Colonic mucosa (tissue), 4 donors: ENCODE measurements at regions not wholly inside any gene's neighbourhood (a gene's known extent, or its start where the extent isn't known, plus 50 kb on each side); places are given as distances from the start of the nearest gene placed in this dataset.

ENCODE experiments used
- DNase-seq: peaks from one replicate; pipeline ENCODE4 v3.0.0-alpha.2; 2020
- H3K27ac ChIP-seq: fragments of 200-600 bp; one replicate; pipeline ENCODE4 v1.8.0; 2021
- H3K27me3 ChIP-seq: fragments of 200-600 bp; one replicate; pipeline ENCODE4 v1.8.0; 2021
- H3K36me3 ChIP-seq: fragments of 200-600 bp; one replicate; pipeline ENCODE4 v1.8.0; 2021
- H3K4me1 ChIP-seq: fragments of 200-600 bp; one replicate; pipeline ENCODE4 v1.8.0; 2021; ENCODE audit warnings: mild to moderate bottlenecking
- H3K4me3 ChIP-seq: fragments of 200-600 bp; one replicate; pipeline ENCODE4 v1.8.0; 2021
- H3K9ac ChIP-seq, 2 donors: one replicate each; pipeline ENCODE4 v1.7.0; 2013; ENCODE audit warnings: control low read depth in 2 of 2, low read depth in 2 of 2, low read length in 2 of 2
- H3K9me3 ChIP-seq: fragments of 200-600 bp; one replicate; pipeline ENCODE4 v1.8.0; 2021
- intact Hi-C: fragments of 100-400 bp; cut with DNase I; formaldehyde crosslinking; loops from one replicate; pipeline ENCODE4 v1.14.1; 2022
- TF ChIP-seq, protein P1 (sequence below): fragments of 200-600 bp; IDR thresholded peaks from one replicate; pipeline ENCODE4 v1.8.0; 2022; ENCODE audit warnings: antibody characterized with exemption, mild to moderate bottlenecking
- donor health status: healthy.
- donor health status: DM: no; HTN: no; CAD: no.
- donor health status: DM: no; HTN: no; CAD: no.

DNA sequence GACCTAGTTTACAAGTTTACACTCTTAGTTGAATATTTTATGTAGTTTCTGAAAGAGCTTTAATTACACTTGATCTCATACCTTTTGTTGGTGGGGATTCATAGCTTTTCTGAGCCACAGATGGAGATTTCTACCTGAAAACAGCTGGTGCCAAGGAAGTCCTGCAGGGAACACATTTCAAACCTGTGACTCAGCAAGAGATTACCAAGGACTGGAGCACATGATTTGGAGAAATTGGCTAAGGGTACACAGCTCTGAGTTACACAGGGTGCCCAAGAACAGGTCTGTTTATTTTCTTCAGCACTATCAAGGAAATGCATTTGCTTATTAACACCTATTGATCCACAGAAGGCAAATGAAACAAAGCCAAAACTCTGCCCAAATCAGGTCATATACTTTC lies 691.5 kb downstream of the KCTD8 start:
- no peaks in the 10 kb centered on the region for H3K9me3 ChIP-seq
- intact Hi-C loops: no loop called here

DNA sequence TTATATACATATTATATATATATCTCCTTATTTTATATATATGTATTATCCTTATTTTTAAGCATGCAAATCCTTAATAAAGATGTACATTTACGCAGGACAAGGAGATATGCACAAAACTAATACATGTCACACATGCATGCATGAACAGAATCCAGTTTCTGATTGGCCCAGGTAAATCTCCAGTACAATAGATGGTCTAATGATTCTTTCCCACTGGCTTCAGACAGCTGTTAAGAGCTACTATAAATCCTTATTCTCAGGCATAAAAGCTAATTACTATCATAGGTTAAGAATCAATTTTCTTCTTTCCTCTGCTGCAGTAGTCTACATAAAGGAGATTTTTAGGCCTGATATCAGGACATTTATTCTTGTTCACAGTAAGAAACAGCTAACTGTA lies 689.8 kb downstream of the KCTD8 start:
- no peaks in the 10 kb centered on the region for H3K36me3 ChIP-seq
- intact Hi-C loops: no loop called here
- no peaks in the 10 kb centered on the region for H3K27me3 ChIP-seq
- no peak overlapping the region for H3K27ac ChIP-seq
- TF ChIP-seq, protein P1, sequence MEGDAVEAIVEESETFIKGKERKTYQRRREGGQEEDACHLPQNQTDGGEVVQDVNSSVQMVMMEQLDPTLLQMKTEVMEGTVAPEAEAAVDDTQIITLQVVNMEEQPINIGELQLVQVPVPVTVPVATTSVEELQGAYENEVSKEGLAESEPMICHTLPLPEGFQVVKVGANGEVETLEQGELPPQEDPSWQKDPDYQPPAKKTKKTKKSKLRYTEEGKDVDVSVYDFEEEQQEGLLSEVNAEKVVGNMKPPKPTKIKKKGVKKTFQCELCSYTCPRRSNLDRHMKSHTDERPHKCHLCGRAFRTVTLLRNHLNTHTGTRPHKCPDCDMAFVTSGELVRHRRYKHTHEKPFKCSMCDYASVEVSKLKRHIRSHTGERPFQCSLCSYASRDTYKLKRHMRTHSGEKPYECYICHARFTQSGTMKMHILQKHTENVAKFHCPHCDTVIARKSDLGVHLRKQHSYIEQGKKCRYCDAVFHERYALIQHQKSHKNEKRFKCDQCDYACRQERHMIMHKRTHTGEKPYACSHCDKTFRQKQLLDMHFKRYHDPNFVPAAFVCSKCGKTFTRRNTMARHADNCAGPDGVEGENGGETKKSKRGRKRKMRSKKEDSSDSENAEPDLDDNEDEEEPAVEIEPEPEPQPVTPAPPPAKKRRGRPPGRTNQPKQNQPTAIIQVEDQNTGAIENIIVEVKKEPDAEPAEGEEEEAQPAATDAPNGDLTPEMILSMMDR: no peak
- no peak for DNase-seq
- no peak overlapping the region for H3K4me3 ChIP-seq
- H3K9me3 ChIP-seq: no peaks in the 10 kb centered on the region
- no peak overlapping the region for H3K9ac ChIP-seq
- H3K4me1 ChIP-seq: no peaks in the 10 kb centered on the region

More for the DNA sequence above, 691.5 kb downstream of the KCTD8 start:
- no peaks in the 10 kb centered on the region for H3K4me1 ChIP-seq
- H3K27me3 ChIP-seq: no peaks in the 10 kb centered on the region
- H3K27ac ChIP-seq: no peak overlapping the region
- H3K4me3 ChIP-seq: no peak overlapping the region
- no peak overlapping the region for H3K9ac ChIP-seq
- H3K36me3 ChIP-seq: no peaks in the 10 kb centered on the region
- TF ChIP-seq, protein P1: no peak
- DNase-seq: no peak

DNA sequence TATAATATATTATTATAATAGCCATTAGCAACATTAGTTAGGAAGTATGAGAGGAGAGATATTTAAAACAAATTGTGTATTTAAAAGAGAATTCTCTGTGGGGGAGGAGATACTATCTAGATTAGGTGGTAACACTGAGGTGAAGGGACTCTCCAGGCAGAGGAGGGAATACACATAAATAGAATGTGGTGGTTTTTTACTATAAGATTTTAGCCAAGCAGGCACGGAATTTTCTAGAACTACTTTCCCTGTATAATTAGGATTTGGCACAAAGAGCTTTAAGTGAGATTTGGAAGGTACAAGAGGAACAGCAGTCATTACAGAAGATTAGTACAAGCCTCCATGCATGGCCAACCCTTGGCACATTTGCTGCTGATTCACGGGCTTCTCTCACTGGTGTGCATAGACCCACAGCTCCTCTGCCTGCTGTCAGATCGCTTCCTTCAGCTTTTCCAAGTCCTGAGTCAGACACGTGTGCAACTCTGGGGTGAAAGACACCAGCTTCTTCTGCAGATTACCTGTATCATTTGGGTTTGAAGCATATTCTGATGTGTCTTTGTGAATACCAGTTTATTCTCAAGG lies 685.5 kb downstream of the KCTD8 start:
- Histone ChIP-seq H3K4me3 (no peak overlapping the region), H3K27me3 (no peaks in the 10 kb centered on the region), H3K36me3 (no peaks in the 10 kb centered on the region), H3K9ac (no peak overlapping the region), H3K4me1 (no peaks in the 10 kb centered on the region), H3K9me3 (no peaks in the 10 kb centered on the region), H3K27ac (no peak overlapping the region)
- intact Hi-C loops: no loop called here
- TF ChIP-seq, protein P1: no peak
- DNase-seq: no peak

DNA sequence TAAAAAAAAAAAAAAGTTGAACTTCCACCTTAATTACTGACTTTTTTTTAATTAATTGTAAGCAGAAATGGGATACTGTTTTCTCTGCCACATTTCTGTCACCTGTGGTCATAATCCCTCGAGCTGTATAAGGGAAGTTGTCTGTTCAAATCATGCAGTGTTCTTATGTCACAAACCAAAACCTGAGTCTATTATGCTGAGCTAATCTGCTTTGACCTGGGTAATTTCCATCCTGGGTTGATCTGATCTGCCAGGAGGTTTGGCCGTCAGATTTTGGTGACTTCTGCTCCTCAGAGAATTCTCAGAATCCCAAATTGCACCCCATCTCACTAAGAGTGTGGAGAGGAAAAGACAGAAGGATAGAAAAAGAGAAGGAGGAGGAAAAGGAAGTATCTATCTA lies 683.1 kb downstream of the KCTD8 start:
- intact Hi-C loops: no loop called here

DNA sequence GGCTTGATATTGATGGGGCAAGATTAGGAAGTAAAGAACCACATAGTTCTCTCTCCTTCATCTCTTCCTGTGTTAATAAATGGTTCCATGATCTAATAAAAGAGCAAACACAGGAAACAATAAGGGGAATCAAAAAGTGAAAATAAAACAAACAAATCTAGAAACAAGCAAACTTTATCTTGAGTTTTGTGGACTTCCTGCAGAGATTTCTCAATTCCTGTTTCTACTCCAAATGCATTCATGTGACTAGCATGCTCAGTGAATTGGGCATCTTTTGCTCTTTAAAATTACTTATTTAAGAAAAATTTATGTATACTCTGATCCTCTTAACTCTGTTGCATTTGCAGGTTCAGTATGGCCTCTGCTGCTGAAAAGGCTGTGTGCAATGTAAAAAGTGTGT lies 682.0 kb downstream of the KCTD8 start:
- no peak overlapping the region for H3K4me3 ChIP-seq

More for the DNA sequence above, 683.1 kb downstream of the KCTD8 start:
- TF ChIP-seq, protein P1: no peak
- Histone ChIP-seq H3K27ac (no peak overlapping the region), H3K9ac (no peak overlapping the region), H3K9me3 (no peaks in the 10 kb centered on the region), H3K4me1 (no peaks in the 10 kb centered on the region), H3K4me3 (no peak overlapping the region), H3K36me3 (no peaks in the 10 kb centered on the region), H3K27me3 (no peaks in the 10 kb centered on the region)
- DNase-seq: no peak

More for the DNA sequence above, 682.0 kb downstream of the KCTD8 start:
- intact Hi-C loops: no loop called here
- Histone ChIP-seq H3K36me3 (no peaks in the 10 kb centered on the region), H3K27me3 (no peaks in the 10 kb centered on the region), H3K9ac (no peak overlapping the region), H3K9me3 (no peaks in the 10 kb centered on the region), H3K27ac (no peak overlapping the region), H3K4me1 (no peaks in the 10 kb centered on the region)
- no peak for DNase-seq
- TF ChIP-seq, protein P1: no peak
